SK-N-SH treated with all-trans-retinoic acid at 6 μM for 48 hours (cell line): ENCODE measurements at regions not wholly inside any gene's neighbourhood (a gene's known extent, or its start where the extent isn't known, plus 50 kb on each side); places are given as distances from the start of the nearest gene placed in this dataset.

Experiments used
- ATAC-seq: fragments of 200-7000 bp; cut with Tn5 transposase; 3 replicates; pipeline ENCODE4 v1.9.1; 2020; ENCODE audit warnings: mild to moderate bottlenecking, moderate library complexity
- ARNTL ChIP-seq: fragments of 450-650 bp; formaldehyde crosslinking; IDR thresholded peaks from 2 replicates; pipeline ENCODE4 v1.5.0; 2020; ENCODE audit warnings: low read depth, mild to moderate bottlenecking, moderate library complexity, borderline replicate concordance
- BACH2 ChIP-seq: fragments of 250-450 bp; sonication (Bioruptor Pico); IDR thresholded peaks from 2 replicates; pipeline ENCODE4 v1.9.0; 2021; ENCODE audit warnings: mild to moderate bottlenecking, borderline replicate concordance
- CREB5 ChIP-seq: fragments of 250-450 bp; sonication (Bioruptor Pico); IDR thresholded peaks from 2 replicates; pipeline ENCODE4 v1.5.1; 2020; ENCODE audit warnings: low read depth, mild to moderate bottlenecking, moderate library complexity
- CSDC2 ChIP-seq: fragments of 250-450 bp; sonication (Bioruptor Pico); IDR thresholded peaks from 2 replicates; pipeline ENCODE4 v1.5.0; 2020; ENCODE audit warnings: mild to moderate bottlenecking, moderate library complexity
- ESRRG ChIP-seq: fragments of 250-450 bp; sonication (Bioruptor Pico); IDR thresholded peaks from 2 replicates; pipeline ENCODE4 v1.6.1; 2021; ENCODE audit warnings: mild to moderate bottlenecking
- PPARA ChIP-seq: fragments of 250-450 bp; sonication (Bioruptor Pico); IDR thresholded peaks from 2 replicates; pipeline ENCODE4 v1.5.0; 2020; ENCODE audit warnings: mild to moderate bottlenecking, borderline replicate concordance
- TCF4 ChIP-seq: fragments of 250-450 bp; sonication (Bioruptor Pico); IDR thresholded peaks from 2 replicates; pipeline ENCODE4 v1.8.0; 2021; ENCODE audit warnings: mild to moderate bottlenecking, moderate library complexity, borderline replicate concordance
- TOX ChIP-seq: fragments of 250-450 bp; sonication (Bioruptor Pico); IDR thresholded peaks from 2 replicates; pipeline ENCODE4 v1.8.0; 2021; ENCODE audit warnings: mild to moderate bottlenecking, moderate library complexity, borderline replicate concordance
- TSHZ2 ChIP-seq: fragments of 250-450 bp; sonication (Bioruptor Pico); IDR thresholded peaks from 2 replicates; pipeline ENCODE4 v1.5.0; 2020; ENCODE audit warnings: mild to moderate bottlenecking, moderate library complexity
- ZC3H10 ChIP-seq: fragments of 250-450 bp; sonication (Bioruptor Pico); IDR thresholded peaks from 2 replicates; pipeline ENCODE4 v1.5.1; 2021; ENCODE audit warnings: mild to moderate bottlenecking, moderate library complexity
- ZFP3 ChIP-seq: fragments of 250-450 bp; sonication (Bioruptor Pico); IDR thresholded peaks from 2 replicates; pipeline ENCODE4 v1.5.0; 2020; ENCODE audit warnings: mild to moderate bottlenecking, moderate library complexity
- ZNF565 ChIP-seq: fragments of 450-650 bp; formaldehyde crosslinking; conservative IDR thresholded peaks from 2 replicates; pipeline ENCODE4 v1.5.0; 2020; ENCODE audit warnings: low read depth, mild to moderate bottlenecking, moderate library complexity
- ZNF70 ChIP-seq: fragments of 450-650 bp; formaldehyde crosslinking; IDR thresholded peaks from 2 replicates; pipeline ENCODE4 v1.5.0; 2020; ENCODE audit warnings: mild to moderate bottlenecking, moderate library complexity
- ZNF8 ChIP-seq: fragments of 450-650 bp; formaldehyde crosslinking; IDR thresholded peaks from 2 replicates; pipeline ENCODE4 v1.5.0; 2020; ENCODE audit warnings: mild to moderate bottlenecking, moderate library complexity
- TF ChIP-seq, protein P1 (sequence below): fragments of 250-450 bp; sonication (Bioruptor Pico); IDR thresholded peaks from 2 replicates; pipeline ENCODE4 v1.5.1; 2021; ENCODE audit warnings: mild to moderate bottlenecking, moderate library complexity
- TF ChIP-seq, protein P2 (sequence below): fragments of 250-450 bp; sonication (Bioruptor Pico); IDR thresholded peaks from 2 replicates; pipeline ENCODE4 v1.8.0; 2020; ENCODE audit warnings: mild to moderate bottlenecking, moderate library complexity, borderline replicate concordance

GRCh38 chr2:192459422-192459821 is 264.7 kb upstream of the TMEFF2 start:
- ATAC-seq, result no peak
- no peak for TF ChIP-seq ZNF70
- no peak for TF ChIP-seq ESRRG (CRISPR knock-in tag)
- no peak for TF ChIP-seq ZC3H10
- TF ChIP-seq, protein P1, sequence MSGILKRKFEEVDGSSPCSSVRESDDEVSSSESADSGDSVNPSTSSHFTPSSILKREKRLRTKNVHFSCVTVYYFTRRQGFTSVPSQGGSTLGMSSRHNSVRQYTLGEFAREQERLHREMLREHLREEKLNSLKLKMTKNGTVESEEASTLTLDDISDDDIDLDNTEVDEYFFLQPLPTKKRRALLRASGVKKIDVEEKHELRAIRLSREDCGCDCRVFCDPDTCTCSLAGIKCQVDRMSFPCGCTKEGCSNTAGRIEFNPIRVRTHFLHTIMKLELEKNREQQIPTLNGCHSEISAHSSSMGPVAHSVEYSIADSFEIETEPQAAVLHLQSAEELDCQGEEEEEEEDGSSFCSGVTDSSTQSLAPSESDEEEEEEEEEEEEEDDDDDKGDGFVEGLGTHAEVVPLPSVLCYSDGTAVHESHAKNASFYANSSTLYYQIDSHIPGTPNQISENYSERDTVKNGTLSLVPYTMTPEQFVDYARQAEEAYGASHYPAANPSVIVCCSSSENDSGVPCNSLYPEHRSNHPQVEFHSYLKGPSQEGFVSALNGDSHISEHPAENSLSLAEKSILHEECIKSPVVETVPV (CRISPR knock-in tag), result no peak
- no peak for TF ChIP-seq TSHZ2 (CRISPR knock-in tag)
- no peak for TF ChIP-seq BACH2 (CRISPR knock-in tag)
- TF ChIP-seq, protein P2, sequence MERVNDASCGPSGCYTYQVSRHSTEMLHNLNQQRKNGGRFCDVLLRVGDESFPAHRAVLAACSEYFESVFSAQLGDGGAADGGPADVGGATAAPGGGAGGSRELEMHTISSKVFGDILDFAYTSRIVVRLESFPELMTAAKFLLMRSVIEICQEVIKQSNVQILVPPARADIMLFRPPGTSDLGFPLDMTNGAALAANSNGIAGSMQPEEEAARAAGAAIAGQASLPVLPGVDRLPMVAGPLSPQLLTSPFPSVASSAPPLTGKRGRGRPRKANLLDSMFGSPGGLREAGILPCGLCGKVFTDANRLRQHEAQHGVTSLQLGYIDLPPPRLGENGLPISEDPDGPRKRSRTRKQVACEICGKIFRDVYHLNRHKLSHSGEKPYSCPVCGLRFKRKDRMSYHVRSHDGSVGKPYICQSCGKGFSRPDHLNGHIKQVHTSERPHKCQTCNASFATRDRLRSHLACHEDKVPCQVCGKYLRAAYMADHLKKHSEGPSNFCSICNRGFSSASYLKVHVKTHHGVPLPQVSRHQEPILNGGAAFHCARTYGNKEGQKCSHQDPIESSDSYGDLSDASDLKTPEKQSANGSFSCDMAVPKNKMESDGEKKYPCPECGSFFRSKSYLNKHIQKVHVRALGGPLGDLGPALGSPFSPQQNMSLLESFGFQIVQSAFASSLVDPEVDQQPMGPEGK (CRISPR knock-in tag), result no peak
- TF ChIP-seq ZFP3, result no peak
- no peak for TF ChIP-seq PPARA (CRISPR knock-in tag)
- TF ChIP-seq ZNF8 (CRISPR knock-in tag), result no peak
- no peak for TF ChIP-seq TOX (CRISPR knock-in tag)

GRCh38 chr2:192448881-192449280 is 254.1 kb upstream of the TMEFF2 start:
- no peak for TF ChIP-seq ESRRG (CRISPR knock-in tag)
- TF ChIP-seq CSDC2 (CRISPR knock-in tag), result no peak
- no peak for TF ChIP-seq ZNF70
- no peak for TF ChIP-seq ARNTL (CRISPR knock-in tag)
- no peak for TF ChIP-seq BACH2 (CRISPR knock-in tag)
- no peak for TF ChIP-seq ZFP3
- TF ChIP-seq, protein P1 (CRISPR knock-in tag), result no peak
- TF ChIP-seq TSHZ2 (CRISPR knock-in tag), result no peak
- ATAC-seq, result no peak

DNA sequence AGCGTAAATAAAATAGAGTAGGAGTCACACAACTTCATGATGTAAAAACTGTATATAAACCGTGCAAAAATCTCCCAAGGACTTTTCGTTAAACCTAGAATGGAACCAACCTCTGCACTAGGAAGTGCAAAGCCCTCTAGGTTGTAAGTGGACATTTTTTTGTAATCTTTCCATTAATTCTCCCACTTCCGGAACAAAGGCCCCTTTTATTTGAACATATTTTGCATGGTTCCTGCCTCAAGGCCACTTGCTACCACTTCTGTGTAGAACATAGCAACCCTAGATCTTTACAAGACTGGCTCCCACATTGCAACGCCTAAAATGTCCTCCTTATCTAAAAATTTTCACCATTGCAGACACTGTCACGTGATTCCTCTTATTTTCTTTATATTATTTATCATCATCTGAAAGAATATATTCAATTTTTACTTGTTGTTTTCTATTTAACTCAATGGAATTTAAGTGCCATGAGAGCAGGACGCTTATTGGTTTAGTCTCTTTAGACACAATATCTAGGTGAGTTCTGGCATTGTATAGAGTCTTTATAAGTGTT is 249.6 kb upstream of the TMEFF2 start:
- ATAC-seq, result no peak
- TF ChIP-seq ZNF70, result no peak
- TF ChIP-seq CSDC2 (CRISPR knock-in tag), result no peak
- TF ChIP-seq ESRRG (CRISPR knock-in tag), result no peak
- no peak for TF ChIP-seq CREB5 (CRISPR knock-in tag)
- TF ChIP-seq ARNTL (CRISPR knock-in tag), result no peak
- TF ChIP-seq, protein P2 (CRISPR knock-in tag), result no peak
- TF ChIP-seq TCF4 (CRISPR knock-in tag), result no peak
- TF ChIP-seq, protein P1 (CRISPR knock-in tag), result no peak
- TF ChIP-seq ZNF565 (CRISPR knock-in tag), result no peak
- no peak for TF ChIP-seq ZC3H10
- no peak for TF ChIP-seq TSHZ2 (CRISPR knock-in tag)
